ENCODE measurements at regions not wholly inside any gene's neighbourhood (a gene's known extent, or its start where the extent isn't known, plus 50 kb on each side); places are given as distances from the start of the nearest gene placed in this dataset.
"Not testable (repeated sequence)": the region's sequence is repeated elsewhere in the genome, so short reads cannot be mapped to it uniquely, and the experiment has no call there.

DNA sequence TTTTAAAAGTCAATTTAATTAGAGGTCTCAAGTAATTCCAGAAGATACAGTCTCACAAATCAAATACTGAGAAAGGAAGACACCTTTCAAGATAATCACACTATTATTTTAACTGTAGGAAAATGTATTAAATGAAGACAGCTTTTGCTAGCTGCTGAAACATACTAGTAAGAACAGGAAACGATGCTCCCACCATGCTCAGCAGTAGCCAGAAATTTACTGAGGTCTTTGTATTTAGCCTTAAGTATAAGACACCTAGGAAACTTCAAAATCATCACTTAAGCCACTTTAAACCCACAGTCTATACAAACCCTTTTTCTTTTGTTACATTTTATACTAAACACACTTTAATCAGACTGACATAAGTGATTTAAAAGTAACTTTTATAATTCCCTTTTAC is 72.7 kb upstream of the NPIPB12 start:
- not testable (repeated sequence) for DNase-seq (ENCODE audit: low spot score)

GRCh38 chr16:29581764-29582163 is 75.6 kb upstream of the NPIPB12 start:
- DNase-seq (ENCODE audit: low spot score): not testable (repeated sequence)

- not testable (repeated sequence) for DNase-seq (ENCODE audit: low spot score)
Measured at GRCh38 chr16:29591919-29592318, 71.1 kb upstream of the SPN start.

DNA sequence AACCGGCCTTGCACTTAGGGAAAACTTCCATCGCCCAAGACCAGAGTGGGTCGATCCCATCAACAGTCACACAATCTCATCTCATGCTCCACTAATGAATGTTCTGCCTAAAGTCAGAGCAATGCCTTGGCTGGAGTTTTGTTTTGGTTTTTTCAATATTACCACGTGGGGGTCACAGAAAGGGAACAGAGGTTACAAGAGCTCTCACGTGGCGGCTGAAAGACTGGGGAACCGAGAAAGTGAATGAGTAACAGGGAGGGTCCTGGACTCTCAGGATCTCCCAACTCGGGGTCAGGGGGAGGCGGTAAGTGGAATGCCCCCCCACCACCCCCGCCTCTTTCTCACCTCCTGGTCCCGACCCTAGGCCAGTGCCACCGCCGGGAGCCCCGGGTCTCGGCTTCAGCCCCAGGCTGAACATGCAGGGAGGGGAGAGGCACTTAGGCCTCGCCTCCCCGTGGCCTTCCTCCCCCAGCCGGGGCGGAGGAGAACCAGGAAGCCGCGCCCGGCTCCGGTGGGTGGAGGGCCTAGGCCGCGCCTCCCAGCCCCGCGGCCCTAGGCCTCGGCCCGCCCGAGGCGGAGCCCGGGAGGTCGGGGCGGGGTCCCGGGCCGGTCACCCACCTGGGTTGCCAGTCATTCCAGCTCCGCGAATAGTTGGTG is 68.7 kb upstream of the SPN start:
- not testable (repeated sequence) for DNase-seq (ENCODE audit: low spot score)

- peak; percentile 85 for DNase-seq (ENCODE audit: low spot score)
Measured at GRCh38 chr16:29594926-29595838, 67.9 kb upstream of the SPN start.

- DNase-seq (ENCODE audit: low spot score): not testable (repeated sequence)
Measured at GRCh38 chr16:29597030-29597429, 66.0 kb upstream of the SPN start.

- peak; percentile 28 for DNase-seq (ENCODE audit: low spot score)
Measured at GRCh38 chr16:29600111-29601000, 62.7 kb upstream of the SPN start.

GRCh38 chr16:29602247-29602625 is 60.8 kb upstream of the SPN start:
- DNase-seq (ENCODE audit: low spot score): not testable (repeated sequence)

DNA sequence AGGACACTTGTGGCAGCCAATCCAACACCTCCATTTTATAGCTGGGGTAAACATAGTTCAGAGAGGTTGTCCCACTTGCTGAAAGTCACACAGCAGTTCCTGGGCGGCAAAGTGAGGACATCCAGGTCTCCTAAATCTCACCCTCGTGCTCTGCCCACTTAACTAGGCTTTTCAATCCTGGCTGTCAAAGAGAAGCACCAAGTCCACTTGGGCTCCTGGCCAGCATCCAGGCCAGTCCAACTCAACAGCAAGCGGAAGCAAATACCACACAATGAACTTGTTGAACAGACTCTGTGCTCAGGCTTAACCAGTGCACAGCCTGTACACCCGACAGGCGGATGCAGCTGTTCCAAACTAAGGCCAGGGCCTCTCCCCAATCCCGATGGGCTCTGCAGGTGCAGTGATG is 60.4 kb upstream of the SPN start:
- peak; percentile 32 for DNase-seq (ENCODE audit: low spot score)

DNA sequence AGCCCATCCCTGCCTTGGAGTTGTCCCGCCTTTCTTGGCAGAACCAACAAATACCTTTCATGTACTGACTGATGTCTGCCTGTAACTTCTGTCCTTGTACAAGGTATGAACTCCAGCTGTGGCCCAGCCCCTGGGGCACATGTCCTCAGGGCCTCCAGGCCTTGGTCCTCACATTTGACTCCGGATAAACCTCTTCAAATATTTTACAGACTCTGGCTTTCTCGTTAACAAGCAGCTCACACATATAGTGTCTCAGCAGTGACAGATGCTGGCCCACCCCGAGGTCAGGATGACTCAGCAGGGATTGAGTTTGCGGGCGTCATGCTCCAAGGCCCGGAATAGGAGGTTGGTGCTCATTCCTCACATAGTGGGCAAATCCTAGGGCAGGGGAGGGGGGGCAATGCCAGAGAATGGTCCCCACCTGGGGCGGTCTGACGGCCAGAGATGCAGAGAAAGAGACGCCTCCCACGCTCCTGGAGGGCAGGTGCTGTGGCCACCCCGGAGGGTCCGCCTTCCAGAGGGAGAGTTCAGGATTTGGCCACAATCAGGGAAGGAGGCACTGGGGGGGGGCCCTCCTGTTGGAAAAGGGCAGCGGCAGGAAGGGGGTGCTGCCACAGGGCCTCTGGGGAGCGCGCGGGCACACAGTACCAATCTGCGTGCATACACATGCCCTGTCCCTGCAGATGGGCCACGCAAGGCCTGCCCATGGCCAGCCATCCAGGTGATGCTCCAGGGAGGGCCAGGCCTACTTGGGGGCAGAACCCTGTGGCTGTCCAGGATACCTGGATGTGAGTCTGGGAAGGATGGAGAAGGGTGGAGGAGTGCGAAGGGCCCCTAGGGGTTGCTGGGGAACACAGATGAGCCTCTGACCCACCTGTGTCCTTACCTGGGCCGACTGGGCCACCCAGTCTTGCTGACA is 58.2 kb upstream of the SPN start:
- DNase-seq (ENCODE audit: low spot score): not testable (repeated sequence)

- DNase-seq (ENCODE audit: low spot score): not testable (repeated sequence)
Measured at GRCh38 chr16:29605593-29606205, 57.3 kb upstream of the SPN start.

DNA sequence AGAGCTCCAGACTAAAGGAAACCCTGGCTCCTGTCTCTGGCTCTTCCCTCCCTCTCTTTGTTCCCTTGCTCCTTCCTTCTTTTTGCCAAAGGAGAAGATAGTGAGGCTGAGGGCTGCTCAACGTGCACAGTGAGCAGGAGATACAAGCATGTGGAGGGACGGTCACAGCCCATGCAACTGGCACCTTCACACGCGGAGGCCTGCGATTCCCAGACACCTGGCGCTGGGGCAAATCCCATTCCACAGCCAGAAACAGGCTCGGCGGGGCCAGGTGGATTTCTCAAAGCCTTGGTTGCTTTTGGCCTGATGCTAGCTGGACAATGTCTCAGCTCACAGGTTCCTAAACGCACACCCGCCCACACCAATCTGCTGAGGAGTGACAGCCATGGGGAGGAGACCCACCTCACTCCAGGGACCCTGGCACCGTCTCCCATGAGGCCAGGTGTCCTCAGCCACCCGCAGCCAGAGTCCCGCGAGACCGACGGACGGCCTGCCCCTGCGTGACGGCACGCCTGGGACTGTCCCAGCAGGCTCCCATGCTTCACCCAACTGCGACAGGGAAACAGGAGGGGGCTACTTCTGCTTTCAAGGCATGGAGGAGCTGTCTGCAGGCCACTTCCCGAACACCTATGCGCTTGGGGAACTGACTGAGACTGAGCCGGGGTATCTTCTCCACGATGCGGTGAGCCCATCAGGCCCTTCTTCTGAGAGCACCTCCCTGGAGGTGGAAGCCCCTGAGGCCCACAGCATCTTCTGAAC is 56.2 kb upstream of the SPN start:
- DNase-seq (ENCODE audit: low spot score): not testable (repeated sequence)

DNA sequence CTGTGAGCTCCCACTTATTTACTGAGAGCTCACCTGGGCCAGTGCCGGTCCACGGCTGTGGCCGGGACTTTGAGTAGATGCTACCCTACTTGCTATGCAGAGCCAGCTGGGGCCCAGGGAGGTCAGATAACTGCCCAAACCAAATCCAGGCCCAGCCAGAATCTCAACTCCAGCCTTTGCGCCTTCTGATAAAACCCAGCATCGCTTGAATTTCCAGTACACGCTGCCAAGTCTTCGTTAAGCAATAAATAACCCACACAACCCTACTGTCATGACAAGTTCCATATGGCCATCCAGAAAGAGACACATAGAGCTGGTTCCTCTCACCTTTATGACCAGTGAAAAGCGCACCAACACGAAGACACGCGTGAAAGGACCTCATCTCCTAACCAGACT is 55.6 kb upstream of the SPN start:
- not testable (repeated sequence) for DNase-seq (ENCODE audit: low spot score)

- not testable (repeated sequence) for DNase-seq (ENCODE audit: low spot score)
Measured at GRCh38 chr16:29612381-29613306, 50.4 kb upstream of the SPN start.

Data from Ammon's horn (tissue), 1 donor.